Inflammatory macrophage treated with lipopolysaccharide for 1 hour (primary cell): ENCODE measurements at regions not wholly inside any gene's neighbourhood (a gene's known extent, or its start where the extent isn't known, plus 50 kb on each side); places are given as distances from the start of the nearest gene placed in this dataset.
A peak's percentile ranks its signal among the peaks of the same experiment; 100 is the strongest.

Source experiments
- DNase-seq, 2 donors: peaks; one replicate each; pipeline ENCODE4 v3.0.0-alpha.2; 2020 to 2022

DNA sequence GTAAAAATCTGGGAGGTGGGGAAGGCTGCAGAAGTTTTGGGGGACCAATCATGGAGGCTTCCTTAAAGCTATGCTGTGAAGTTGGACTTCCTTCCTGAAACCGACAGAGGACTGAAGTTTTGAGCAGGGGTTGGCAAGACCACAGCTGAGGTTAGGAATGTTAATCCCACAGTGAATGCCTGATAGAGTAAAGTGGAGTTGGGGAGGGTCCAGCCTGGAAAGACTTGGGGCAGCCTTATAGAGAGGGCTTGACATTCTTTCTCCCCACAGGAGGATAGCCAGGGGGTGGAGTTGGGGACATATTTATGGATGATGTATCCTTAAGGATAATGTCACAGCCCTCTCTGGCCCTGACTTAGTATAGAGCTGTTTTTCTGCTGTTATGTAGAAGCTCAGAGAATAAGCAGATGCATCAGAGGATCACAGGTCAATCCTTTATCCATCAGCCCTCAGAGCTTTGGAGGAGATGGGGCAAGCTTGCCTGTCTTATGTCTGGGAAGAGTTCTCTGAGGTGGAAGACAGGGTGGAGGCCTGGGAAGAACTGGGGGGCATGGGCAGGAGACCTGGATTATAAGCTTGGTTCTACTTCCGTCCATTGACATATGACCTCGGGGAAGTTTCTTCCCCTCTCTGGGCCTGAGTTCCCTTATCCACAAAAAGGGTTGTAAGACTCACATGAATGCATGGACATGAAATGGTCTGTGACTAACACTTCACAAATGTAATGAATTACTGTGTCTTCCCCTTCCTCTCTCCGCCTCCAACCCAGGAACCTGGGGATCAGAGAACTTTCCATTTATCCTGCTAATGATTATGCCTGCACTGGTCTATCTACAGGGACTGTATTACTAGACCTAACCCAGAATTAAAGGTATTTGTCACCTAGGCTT, 317.8 kb downstream of the MIAT start:
- DNase-seq = peak in 1 of 2 donors; percentile 10

- DNase-seq = no peak
These were observed 318.5 kb downstream of the MIAT start for GRCh38 chr22:26975865-26976264.

- DNase-seq = no peak
These were observed 320.5 kb downstream of the MIAT start for GRCh38 chr22:26977741-26978376.

- DNase-seq = no peak
These were observed 321.9 kb downstream of the MIAT start for GRCh38 chr22:26979294-26979693.

- no peak for DNase-seq
These were observed 323.7 kb downstream of the MIAT start for GRCh38 chr22:26981111-26981510.

GRCh38 chr22:26981541-26981940, 324.2 kb downstream of the MIAT start:
- DNase-seq = no peak

DNA sequence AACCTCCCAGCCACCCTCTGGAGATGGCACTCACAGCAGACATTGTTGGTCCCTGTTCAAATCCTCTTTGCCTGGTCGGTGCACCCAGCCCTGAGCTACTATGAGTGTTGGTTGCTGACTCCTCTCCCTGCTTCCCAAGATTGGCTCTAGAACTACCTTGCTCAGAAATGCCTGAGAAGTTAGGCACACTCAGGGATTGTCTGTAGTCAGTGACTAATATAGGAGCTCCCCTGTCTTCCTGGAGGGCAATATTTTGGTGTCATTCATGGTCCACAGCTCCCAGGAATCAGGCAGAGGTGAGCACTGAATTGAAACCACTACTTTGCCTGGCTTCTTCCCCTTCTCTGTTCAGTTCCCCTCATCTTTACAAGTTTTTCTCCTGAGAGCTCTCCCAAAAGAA, 325.9 kb downstream of the MIAT start:
- no peak for DNase-seq

- DNase-seq = no peak
These were observed 327.8 kb downstream of the MIAT start for GRCh38 chr22:26985206-26985605.

GRCh38 chr22:26985931-26986782, 328.8 kb downstream of the MIAT start:
- no peak for DNase-seq

- no peak for DNase-seq
These were observed 329.5 kb downstream of the MIAT start for GRCh38 chr22:26986884-26987283.

DNA sequence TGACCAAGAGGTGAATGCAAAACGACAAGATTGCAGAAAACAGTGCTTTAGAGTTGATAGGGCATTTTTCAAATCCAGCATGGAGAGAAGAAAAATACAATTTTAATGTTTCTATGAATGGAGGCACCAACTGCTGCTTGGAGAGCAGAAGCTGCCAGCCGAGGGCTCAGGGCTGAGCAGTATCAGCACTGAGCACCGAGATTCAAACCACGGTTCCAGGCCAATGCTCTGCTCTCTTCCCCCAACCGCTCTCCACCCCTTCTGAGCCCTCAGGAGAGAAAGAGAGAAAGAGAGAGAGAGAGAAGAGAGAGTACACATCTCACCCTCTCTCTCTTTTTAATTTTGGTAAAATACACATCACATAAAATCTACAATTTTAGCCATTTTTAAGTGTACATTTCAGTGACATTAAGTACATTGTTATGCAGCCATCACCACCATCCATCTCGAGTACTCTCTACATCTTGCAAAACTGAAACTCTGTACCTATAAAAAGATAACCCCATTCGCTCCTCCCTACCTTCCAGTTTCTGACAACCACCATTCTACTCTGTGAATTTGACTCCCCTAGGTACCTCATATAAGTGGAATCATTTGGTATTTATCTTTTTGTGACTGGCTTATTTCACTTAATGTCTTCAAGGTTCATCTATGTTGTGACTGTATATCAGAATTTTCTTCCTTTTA, 333.3 kb downstream of the MIAT start:
- no peak for DNase-seq

- DNase-seq = no peak
These were observed 335.2 kb downstream of the MIAT start for GRCh38 chr22:26992556-26992955.

GRCh38 chr22:26993886-26994285, 336.5 kb downstream of the MIAT start:
- DNase-seq = no peak

DNA sequence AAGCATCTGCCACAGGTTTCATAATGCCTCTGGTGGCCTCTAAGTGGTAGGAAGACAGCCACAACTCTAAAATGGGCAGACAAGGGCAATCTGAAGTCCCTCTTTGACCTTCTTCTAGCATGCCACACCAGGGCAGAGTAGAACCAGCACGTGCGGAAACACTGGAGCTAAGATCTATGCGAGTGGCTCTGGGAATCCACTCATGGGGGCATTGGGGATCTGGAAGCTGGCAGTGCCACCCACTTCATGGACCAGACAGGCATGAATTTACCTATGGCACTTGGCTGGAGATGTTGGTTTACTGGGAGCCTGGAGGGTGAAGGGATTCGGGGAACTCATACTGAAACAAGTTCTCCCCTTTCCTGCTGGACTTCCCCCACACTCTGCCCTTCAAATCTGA, 337.4 kb downstream of the MIAT start:
- no peak for DNase-seq

- DNase-seq = no peak
These were observed 337.8 kb downstream of the MIAT start for GRCh38 chr22:26995235-26995634.

DNA sequence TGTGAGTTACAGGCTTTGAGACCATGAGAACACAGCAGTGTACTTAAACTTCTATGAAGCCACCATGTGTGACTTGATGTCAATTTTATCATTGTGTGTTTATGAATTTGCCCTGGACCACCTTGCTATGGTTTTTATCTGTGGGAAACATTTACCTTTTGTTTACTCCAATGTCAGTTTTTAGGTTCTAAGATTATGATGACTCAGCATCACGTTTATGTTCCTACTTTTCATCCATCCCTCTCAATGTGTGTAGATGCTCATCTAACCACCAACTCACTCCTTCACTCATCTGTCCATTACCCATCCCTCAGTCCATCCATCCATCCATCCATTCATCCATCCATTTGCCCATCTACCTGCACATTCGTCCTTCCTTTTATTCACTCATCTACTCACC, 338.8 kb downstream of the MIAT start:
- no peak for DNase-seq

- no peak for DNase-seq
These were observed 340.7 kb downstream of the MIAT start for GRCh38 chr22:26998129-26998528.

GRCh38 chr22:26998716-26999115, 341.3 kb downstream of the MIAT start:
- DNase-seq = no peak

DNA sequence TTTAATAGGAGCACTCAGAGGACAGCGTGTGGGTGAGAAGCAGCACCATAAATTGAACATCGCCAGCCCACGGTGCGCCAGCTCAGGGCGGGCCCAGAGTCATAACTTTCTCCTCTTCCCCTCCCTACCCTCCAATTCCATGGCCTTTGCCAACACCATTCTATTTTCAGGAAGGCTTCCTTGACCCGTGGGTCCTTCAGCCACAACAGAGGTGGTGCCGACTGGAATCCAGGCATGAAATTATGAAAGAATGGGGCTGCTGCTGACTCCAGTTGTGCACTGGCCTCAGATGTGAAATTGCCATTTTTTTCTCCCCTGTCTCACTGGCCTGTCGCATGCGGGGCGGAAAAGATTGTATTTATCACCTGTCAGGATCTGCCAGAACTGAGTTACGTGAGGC, 345.9 kb downstream of the MIAT start:
- DNase-seq = no peak

GRCh38 chr22:27004434-27004833, 347.0 kb downstream of the MIAT start:
- DNase-seq = no peak

DNA sequence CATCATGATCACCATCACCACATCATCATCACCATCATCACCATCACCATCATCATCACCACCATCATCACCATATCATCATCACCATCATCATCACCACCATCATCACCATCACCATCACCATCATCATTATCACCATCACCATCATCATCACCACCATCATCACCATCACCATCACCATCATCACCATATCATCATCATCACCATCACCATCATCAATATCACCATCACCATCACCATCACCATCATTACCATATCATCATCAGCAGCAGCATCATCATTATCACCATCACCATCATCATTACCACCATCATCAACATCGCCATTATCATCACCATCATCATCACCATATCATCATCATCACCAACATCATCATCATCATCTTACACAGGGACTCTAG, 351.1 kb downstream of the MIAT start:
- DNase-seq = no peak

- no peak for DNase-seq
These were observed 353.7 kb downstream of the MIAT start for GRCh38 chr22:27011133-27011532.

DNA sequence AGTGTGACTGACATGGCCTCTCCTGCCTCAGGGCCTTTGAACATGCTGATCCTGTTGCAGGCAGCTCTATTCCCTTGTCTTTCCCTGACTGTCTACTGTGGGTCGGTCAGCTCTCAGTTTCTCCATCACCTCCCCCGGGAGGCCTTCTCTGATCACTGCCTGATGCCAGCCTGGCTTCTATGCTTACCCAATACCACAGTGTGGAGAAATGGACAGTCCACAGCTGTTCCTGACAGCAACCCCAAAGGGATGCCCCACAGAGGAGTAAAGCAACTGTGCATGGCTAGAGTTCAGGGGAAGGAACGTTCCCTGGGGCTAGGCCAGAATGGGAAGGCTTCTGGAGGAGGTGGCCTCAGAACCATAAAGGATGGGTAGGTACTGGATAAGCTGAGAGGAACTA, 354.3 kb downstream of the MIAT start:
- DNase-seq = no peak
